ENCODE measurements at regions not wholly inside any gene's neighbourhood (a gene's known extent, or its start where the extent isn't known, plus 50 kb on each side); places are given as distances from the start of the nearest gene placed in this dataset.

- in situ Hi-C loops (cut with MboI; ENCODE audit: low sequenced_read_pairs) = no loop called here
These were observed 816.3 kb upstream of the HS6ST1 start for GRCh38 chr2:129135017-129135416.

DNA sequence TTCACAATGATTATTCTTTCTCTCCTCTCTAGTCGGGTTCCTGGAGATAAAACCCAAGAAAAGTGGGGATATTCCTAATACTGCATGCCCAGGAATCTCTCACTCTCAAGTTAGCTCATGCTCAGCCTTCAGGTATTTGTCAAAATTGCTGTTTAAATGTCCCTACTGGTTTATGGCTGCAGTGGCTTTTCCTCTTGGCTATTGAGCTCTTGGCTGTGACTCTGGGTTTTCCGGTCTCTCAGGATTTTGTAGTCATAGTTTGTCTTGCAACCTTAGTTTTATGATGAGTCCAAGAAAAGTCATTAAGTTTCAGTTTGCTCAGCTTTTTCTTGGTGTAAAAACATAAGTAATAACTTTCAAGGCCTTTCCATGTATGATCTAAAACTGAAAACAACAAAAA lies 820.7 kb upstream of the HS6ST1 start:
- in situ Hi-C loops (cut with MboI; ENCODE audit: low sequenced_read_pairs) = no loop called here

DNA sequence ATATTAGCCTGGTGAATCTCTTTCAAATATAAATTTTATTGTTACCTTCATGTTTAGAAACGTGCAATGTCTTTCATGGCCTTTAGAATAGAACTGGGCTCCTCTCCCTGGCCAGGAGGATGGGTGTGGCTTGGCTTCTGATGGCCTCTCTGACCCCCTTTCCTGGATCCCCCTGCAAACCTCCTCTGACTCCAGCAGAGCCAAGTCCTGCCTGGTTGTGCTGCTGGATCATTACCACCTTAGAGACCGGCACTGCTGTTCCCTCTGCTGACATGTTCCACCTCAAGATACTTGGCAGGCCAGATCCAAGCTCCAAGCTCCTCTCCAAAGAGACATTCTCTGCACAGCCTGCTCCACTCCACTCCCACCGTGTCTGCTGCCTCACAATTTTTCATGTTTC lies 823.8 kb upstream of the HS6ST1 start:
- in situ Hi-C loops (cut with MboI; ENCODE audit: low sequenced_read_pairs) = no loop called here

GRCh38 chr2:129144082-129144791 lies 825.6 kb upstream of the HS6ST1 start:
- in situ Hi-C loops (cut with MboI; ENCODE audit: low sequenced_read_pairs) = no loop called here

DNA sequence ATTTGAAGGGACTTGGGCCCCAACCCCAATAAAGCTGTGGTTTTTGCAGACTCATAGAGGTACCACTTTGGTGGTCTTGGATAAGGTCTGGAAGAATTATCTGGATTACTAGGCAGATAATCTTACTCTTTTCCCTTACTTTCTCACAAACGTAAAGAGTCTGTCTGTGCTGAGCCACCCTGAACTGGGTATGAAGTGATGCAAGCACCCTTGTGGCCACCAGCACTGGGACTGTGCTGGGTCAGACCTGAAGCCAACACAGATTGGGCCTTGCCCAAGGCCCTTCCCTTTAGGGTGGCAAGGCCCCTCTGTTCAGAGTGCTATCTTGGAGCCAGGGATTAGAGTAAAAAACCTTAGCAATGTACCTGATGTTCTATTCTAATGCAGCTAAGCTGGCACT lies 827.0 kb upstream of the RAB6C start:
- in situ Hi-C loops (cut with MboI; ENCODE audit: low sequenced_read_pairs) = no loop called here

DNA sequence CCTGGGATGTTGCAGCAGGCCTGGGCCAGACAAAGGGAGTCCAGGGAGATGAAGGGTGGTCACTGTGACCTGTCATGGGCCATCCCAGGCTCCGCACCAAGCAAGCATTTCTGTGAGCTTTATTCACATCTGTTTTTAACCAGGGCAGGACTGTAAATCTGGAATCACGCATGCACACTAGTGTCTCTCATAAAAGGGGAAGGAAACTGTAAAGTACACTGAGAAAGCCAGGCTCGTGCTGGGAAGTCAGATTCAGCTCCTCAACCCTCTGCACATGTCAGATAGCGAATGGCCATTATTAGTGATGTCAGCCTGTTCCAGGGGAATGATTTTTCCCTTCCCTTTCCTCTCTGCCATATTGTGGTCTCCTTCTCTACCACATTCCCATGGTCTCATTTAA lies 818.6 kb upstream of the RAB6C start:
- in situ Hi-C loops (cut with MboI; ENCODE audit: low sequenced_read_pairs) = no loop called here

- in situ Hi-C loops (cut with MboI; ENCODE audit: low sequenced_read_pairs) = no loop called here
These were observed 815.1 kb upstream of the RAB6C start for GRCh38 chr2:129164220-129164949.

- in situ Hi-C loops (cut with MboI; ENCODE audit: low sequenced_read_pairs) = no loop called here
These were observed 814.5 kb upstream of the RAB6C start for GRCh38 chr2:129165006-129165405.

DNA sequence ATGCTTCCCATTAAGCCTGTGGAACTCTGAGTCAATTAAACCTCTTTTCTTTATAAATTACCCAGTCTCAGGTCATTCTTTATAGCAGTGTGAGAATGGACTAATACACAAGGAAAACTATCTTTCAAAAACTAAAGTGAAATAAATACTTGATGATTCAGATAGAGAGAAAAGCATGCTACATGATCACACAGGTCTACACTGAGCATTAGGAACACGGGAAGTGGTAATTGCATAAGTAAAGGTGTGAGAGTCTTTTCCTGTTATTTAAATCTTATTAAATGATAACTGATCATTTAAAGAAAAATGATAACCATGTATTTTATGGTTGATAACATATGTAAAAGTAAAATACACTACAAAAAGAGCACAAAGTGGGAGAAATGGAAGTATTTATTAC lies 812.0 kb upstream of the RAB6C start:
- in situ Hi-C loops (cut with MboI; ENCODE audit: low sequenced_read_pairs) = no loop called here

DNA sequence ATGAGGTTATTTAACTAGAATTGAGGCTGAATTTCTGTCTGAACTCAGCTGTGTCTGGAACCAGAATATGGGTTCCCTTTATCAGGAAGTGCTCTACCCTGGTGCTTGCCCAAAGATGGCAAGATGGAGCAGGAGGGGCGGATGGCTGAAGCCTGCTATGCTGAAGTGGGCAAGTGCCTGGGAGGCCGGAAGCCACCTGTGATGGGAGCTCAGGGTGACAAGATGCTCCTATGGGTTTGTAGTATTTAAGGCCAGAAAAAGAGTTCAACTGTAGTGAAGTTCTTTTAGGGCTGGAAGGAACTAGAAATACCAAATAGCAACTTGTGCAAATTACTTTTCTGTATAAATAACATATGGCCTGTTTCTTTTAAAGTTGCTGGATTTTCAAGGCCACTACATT lies 808.9 kb upstream of the RAB6C start:
- in situ Hi-C loops (cut with MboI; ENCODE audit: low sequenced_read_pairs) = no loop called here

- in situ Hi-C loops (cut with MboI; ENCODE audit: low sequenced_read_pairs) = no loop called here
These were observed 805.3 kb upstream of the RAB6C start for GRCh38 chr2:129174143-129174542.

- in situ Hi-C loops (cut with MboI; ENCODE audit: low sequenced_read_pairs) = no loop called here
These were observed 804.4 kb upstream of the RAB6C start for GRCh38 chr2:129175051-129175450.

DNA sequence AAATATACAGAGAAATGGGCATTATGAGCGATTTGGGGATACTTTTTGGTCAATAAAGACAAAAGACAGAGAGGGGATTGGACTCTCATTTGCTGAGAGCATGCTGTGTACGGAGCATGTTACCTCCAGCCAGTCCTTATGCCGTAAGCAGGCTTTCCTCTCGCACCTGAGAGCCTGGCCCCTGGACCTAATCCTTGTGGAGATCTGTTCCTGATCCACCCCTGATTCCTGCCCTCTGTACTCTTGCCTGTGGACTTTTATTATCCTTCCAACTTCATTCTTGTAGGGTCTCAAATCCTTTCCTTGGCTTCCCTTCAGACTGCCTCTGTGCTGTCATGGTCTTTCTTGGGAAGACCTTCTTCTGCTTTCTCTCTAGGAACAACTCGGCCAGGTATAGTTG lies 803.1 kb upstream of the RAB6C start:
- in situ Hi-C loops (cut with MboI; ENCODE audit: low sequenced_read_pairs) = no loop called here

- in situ Hi-C loops (cut with MboI; ENCODE audit: low sequenced_read_pairs) = no loop called here
These were observed 801.1 kb upstream of the RAB6C start for GRCh38 chr2:129178356-129178755.

GRCh38 chr2:129179199-129179598 lies 800.3 kb upstream of the RAB6C start:
- in situ Hi-C loops (cut with MboI; ENCODE audit: low sequenced_read_pairs) = no loop called here

DNA sequence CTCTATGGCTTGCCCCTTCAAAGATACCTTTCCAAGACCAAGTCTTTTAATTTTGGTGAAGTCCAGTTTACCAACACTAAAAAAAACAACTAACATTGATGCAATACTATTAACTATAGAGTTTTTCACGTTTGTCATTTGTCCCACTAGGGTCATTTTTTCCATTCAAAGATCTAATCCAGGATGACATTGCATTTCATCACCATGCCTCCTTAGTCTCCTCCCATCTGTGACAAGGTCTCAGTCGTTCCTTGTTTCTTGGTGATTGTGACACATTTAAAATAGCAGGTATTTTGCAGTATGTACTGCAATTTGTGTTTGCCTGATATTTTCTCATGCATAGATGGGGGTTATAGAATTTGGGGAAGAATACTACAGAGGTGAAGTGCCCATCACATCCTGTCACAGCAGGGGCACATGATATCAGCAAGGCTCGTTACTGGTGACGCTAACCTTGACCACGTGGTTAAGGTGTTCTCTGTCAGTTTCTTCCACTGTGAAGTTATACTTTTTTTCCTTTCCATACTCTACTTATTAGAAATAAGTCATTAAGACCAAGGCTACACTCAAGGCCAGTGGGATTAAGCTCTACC lies 799.2 kb upstream of the RAB6C start:
- in situ Hi-C loops (cut with MboI; ENCODE audit: low sequenced_read_pairs) = no loop called here

DNA sequence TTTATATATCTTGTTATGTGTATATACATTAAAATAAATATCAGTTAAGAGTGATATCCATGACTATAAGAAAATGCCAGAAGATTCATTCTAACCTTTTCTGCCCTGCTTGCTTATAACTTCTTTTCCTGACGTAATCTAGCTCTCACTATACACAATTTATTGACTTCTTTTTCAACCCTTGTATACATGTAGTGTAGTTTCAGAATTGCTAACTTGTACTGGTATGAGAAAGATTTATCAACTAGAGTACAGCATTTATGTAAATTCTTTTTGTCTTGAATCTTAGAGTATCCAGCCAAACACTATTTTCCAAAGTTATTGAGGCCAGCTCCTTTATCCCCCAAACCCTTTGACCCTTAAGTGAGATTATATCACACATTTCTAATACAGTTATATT lies 798.0 kb upstream of the RAB6C start:
- in situ Hi-C loops (cut with MboI; ENCODE audit: low sequenced_read_pairs) = no loop called here

GRCh38 chr2:129181963-129182362 lies 797.5 kb upstream of the RAB6C start:
- in situ Hi-C loops (cut with MboI; ENCODE audit: low sequenced_read_pairs) = no loop called here

DNA sequence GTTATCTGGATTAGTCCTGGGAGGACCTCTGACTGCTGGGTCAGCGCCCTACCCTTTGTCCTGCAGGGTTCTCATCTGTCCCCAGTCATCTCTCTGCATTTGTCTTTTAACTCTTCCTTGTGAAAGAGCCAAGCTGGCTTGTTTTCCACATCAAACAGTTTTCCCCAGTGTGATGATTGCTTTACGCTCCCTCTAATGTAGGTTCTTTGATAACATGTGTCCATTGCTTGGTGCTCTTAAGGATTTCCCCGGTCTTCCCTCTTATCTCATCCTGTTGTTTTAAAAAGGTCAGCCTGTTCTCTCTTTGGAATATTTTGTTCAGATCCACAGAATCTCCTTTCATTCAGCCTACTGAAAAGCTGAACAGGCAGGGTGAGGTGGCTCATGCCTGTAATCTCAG lies 792.1 kb upstream of the RAB6C start:
- in situ Hi-C loops (cut with MboI; ENCODE audit: low sequenced_read_pairs) = no loop called here

DNA sequence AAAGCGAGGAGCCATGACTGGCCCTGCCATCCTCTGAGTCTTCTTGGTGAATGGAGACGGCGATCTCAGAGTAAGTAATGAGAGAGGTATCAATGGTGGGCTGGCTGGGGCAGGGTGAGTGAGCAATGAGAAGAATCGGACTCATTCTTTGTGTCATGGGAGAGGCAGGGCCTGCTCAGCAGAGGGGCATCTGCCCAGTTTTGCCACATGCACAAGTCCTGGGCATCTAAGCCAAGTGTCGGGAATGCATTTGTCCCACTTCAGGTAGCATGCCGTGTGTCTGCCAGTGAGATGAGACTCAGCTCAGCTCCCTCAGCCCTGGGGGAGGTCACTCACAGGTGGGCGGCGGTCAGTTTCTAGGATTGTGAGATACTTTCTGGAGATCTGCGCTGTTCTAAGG lies 791.0 kb upstream of the RAB6C start:
- in situ Hi-C loops (cut with MboI; ENCODE audit: low sequenced_read_pairs) = no loop called here

DNA sequence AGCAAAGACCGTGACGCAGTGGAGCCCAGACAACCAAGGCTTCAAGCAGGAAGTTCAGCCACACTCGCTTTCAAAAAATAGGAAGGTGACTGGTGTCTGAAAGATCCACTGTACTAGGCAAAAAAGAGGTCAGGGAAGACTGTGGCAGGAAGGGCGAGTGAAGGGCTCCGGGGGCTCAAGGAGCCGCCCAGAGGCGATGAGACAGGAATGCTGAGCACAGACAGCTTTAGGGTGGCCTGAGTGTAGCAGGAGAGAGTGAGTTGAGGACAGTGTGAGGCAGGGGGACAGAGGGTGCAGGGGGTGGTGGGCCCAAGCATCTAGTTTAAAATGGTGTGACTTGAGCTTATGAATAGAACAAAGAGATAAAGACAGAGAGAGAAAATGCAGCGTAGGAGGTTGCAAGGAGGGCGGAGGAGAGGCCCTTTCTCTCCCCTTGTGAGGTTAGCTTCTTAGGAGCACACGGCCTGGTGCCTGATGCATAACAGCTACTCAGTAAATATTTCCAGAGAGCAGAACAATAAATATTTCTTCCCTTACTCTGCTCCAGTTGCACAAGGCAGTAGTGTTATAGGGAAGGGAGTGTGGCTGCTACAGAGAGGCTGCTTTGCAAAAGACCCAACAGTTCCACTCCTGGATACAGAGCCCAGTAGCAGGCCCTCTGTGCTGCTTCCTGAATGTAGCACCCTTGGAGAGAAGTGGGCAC lies 789.7 kb upstream of the RAB6C start:
- in situ Hi-C loops (cut with MboI; ENCODE audit: low sequenced_read_pairs) = no loop called here

DNA sequence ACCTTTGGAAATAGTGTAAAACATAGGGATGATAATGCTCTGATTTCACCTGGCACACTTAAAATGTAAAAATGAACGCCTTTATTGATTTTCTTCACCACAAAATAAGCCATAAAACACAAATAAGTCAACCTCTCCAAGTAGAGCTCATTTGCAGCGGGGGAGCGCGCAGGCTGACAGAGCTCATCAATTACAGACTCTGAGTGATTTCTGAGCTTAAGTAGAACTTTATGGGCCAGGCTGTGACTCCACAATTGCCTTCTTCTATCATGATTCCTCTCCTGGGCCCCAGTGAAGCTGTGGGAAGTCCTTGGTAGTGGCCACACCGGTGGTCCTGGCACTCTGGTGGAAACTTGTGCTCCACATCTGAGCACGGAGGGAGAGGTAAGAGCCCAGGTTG lies 789.0 kb upstream of the RAB6C start:
- in situ Hi-C loops (cut with MboI; ENCODE audit: low sequenced_read_pairs) = no loop called here

All from HL-60/S4 (cell line).